OCI-LY3 (cell line): ENCODE measurements at regions not wholly inside any gene's neighbourhood (a gene's known extent, or its start where the extent isn't known, plus 50 kb on each side); places are given as distances from the start of the nearest gene placed in this dataset.
"Not testable (repeated sequence)": the region's sequence is repeated elsewhere in the genome, so short reads cannot be mapped to it uniquely, and the experiment has no call there.

Experiments used
- H2AFZ ChIP-seq: fragments of 200-600, 300-600 bp; shearing (Covaris generic); 2 replicates; pipeline ENCODE4 v1.6.0; 2014; ENCODE audit warnings: antibody characterized with exemption, low read depth, low read length
- H3K27ac ChIP-seq: fragments of 200-600, 300-600 bp; sonication (generic); 2 replicates; pipeline ENCODE4 v1.5.1; 2014; ENCODE audit warnings: mild to moderate bottlenecking, low read length, moderate library complexity, mixed read lengths
- H3K27me3 ChIP-seq: fragments of 200-600, 300-600 bp; sonication (generic); 2 replicates; pipeline ENCODE4 v1.6.1; 2014; ENCODE audit warnings: low read depth, low read length, mixed read lengths
- H3K36me3 ChIP-seq: fragments of 200-600, 300-600 bp; sonication (generic); replicated peaks from 2 replicates; pipeline ENCODE3; 2014; ENCODE audit warnings: low read depth, low read length, mixed read lengths
- H3K4me1 ChIP-seq: fragments of 300-600, 200-600 bp; sonication (generic); 2 replicates; pipeline ENCODE4 v1.6.1; 2014; ENCODE audit warnings: low read length, mixed read lengths
- H3K4me2 ChIP-seq: fragments of 200-600, 300-600 bp; sonication (generic); 2 replicates; pipeline ENCODE4 v1.6.1; 2014; ENCODE audit warnings: low read length, mixed read lengths
- H3K4me3 ChIP-seq: fragments of 300-600, 200-600 bp; sonication (generic); 2 replicates; pipeline ENCODE4 v1.5.1; 2014; ENCODE audit warnings: antibody characterized with exemption, mild to moderate bottlenecking, low read length, moderate library complexity
- H3K79me2 ChIP-seq: fragments of 300-600, 200-600 bp; shearing (Covaris generic); 2 replicates; pipeline ENCODE4 v1.6.1; 2014; ENCODE audit warnings: mild to moderate bottlenecking, low read length, mixed read lengths
- H3K9ac ChIP-seq: fragments of 300-600, 200-600 bp; shearing (Covaris generic); 2 replicates; pipeline ENCODE4 v1.6.0; 2014; ENCODE audit warnings: mild to moderate bottlenecking, low read length, moderate library complexity
- H3K9me3 ChIP-seq: fragments of 200-600, 300-600 bp; shearing (Covaris generic); 2 replicates; pipeline ENCODE4 v1.6.1; 2014; ENCODE audit warnings: low read length, mixed read lengths; ENCODE audit not compliant: insufficient read depth
- H4K20me1 ChIP-seq: fragments of 200-600, 300-600 bp; sonication (generic); 2 replicates; pipeline ENCODE4 v1.6.1; 2016; ENCODE audit warnings: low read length, mixed read lengths; ENCODE audit not compliant: insufficient read depth
- EZH2phosphoT487 ChIP-seq: fragments of 200-600 bp; shearing (Covaris generic); IDR thresholded peaks from 2 replicates; pipeline ENCODE4 v1.6.1; 2018; ENCODE audit warnings: antibody characterized with exemption, mixed run types, low read depth
- TF ChIP-seq, protein P1 (sequence below): fragments of 200-600, 300-600 bp; sonication (generic); IDR thresholded peaks from 2 replicates; pipeline ENCODE4 v1.5.1; 2014; ENCODE audit warnings: antibody characterized with exemption, low read length, low read depth

DNA sequence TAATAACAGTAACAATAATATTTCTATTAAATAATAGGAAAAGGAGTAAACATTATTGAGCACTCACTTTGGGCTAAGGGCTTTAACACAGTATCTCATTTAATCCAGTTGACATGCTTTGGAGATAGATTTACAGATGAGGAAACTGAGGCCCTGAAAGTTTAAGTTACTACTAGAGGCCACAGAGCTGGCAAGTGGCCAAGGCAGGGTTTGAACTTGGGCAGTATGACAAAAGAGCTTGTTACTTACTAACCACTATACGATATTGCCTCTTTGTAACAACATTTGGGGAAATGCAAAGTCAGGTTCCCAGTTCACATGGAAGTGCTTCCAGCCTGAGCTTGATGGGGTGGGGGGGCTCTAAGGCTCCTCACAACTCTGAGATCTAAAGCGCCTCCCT lies 149.1 kb upstream of the LMCD1 start:
- no peak overlapping the region for H2AFZ ChIP-seq
- H3K27me3 ChIP-seq, result no peaks in the 10 kb centered on the region
- H3K36me3 ChIP-seq, result no peaks in the 10 kb centered on the region
- H3K27ac ChIP-seq, result no peak overlapping the region
- no peak overlapping the region for H3K4me3 ChIP-seq
- no peak overlapping the region for H3K4me2 ChIP-seq
- H4K20me1 ChIP-seq, result no peaks in the 10 kb centered on the region
- no peaks in the 10 kb centered on the region for H3K79me2 ChIP-seq
- H3K9ac ChIP-seq, result no peak overlapping the region
- peaks cover 9% of the 10 kb centered on the region for H3K4me1 ChIP-seq
- TF ChIP-seq, protein P1, sequence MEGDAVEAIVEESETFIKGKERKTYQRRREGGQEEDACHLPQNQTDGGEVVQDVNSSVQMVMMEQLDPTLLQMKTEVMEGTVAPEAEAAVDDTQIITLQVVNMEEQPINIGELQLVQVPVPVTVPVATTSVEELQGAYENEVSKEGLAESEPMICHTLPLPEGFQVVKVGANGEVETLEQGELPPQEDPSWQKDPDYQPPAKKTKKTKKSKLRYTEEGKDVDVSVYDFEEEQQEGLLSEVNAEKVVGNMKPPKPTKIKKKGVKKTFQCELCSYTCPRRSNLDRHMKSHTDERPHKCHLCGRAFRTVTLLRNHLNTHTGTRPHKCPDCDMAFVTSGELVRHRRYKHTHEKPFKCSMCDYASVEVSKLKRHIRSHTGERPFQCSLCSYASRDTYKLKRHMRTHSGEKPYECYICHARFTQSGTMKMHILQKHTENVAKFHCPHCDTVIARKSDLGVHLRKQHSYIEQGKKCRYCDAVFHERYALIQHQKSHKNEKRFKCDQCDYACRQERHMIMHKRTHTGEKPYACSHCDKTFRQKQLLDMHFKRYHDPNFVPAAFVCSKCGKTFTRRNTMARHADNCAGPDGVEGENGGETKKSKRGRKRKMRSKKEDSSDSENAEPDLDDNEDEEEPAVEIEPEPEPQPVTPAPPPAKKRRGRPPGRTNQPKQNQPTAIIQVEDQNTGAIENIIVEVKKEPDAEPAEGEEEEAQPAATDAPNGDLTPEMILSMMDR, result no peak
- TF ChIP-seq EZH2phosphoT487, result no peak
- no peaks in the 10 kb centered on the region for H3K9me3 ChIP-seq

DNA sequence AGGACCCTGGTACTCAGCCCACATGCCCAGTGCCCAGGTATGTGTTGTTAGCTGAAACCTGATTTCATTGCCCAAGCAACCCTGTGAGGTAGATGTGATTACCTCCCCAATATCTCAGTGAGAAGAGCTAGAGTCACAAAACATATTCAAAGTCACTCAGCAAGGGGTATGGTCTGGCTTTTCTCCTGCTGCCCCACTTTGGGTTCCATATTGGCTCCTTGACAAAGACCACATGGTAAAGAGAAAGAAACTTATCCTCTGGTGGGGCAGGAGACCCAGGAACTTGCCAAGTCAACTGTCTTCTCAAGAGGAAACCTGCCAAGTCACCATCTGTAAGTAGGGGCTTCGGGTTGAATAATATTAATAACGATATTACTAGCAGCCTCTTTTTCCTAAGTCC lies 148.3 kb upstream of the LMCD1 start:
- Histone ChIP-seq H3K9ac (no peak overlapping the region), H3K4me1 (peaks cover 14% of the 10 kb centered on the region), H3K36me3 (no peaks in the 10 kb centered on the region), H3K4me3 (no peak overlapping the region), H3K9me3 (no peaks in the 10 kb centered on the region), H3K27ac (no peak overlapping the region), H3K27me3 (no peaks in the 10 kb centered on the region), H3K79me2 (no peaks in the 10 kb centered on the region), H3K4me2 (no peak overlapping the region), H4K20me1 (no peaks in the 10 kb centered on the region), H2AFZ (no peak overlapping the region)
- TF ChIP-seq, protein P1, result no peak
- TF ChIP-seq EZH2phosphoT487, result no peak

DNA sequence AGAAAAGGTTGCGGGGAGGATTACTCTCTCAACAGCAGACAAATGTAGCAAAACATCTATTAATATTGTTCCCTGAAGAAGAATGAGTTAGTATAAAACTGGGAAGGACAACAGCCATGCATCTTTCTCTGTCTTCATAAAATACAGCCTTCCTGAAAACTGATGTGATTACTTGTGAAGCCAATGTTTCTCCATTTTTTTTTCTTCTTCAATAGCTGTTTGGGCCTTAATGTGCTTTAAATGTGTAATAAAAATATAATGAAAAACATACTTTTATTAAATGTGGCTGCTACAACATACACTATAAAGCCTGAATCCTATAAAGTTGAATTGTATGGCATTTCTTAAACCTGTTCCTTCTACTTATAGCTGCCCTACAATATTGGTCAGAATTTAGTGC lies 146.3 kb upstream of the LMCD1 start:
- Histone ChIP-seq H3K4me1 (peaks cover 14% of the 10 kb centered on the region), H2AFZ (no peak overlapping the region), H3K4me3 (no peak overlapping the region), H3K9ac (no peak overlapping the region), H4K20me1 (no peaks in the 10 kb centered on the region), H3K79me2 (no peaks in the 10 kb centered on the region), H3K36me3 (no peaks in the 10 kb centered on the region), H3K27me3 (no peaks in the 10 kb centered on the region), H3K4me2 (no peak overlapping the region), H3K27ac (no peak overlapping the region), H3K9me3 (no peaks in the 10 kb centered on the region)
- TF ChIP-seq, protein P1, result no peak
- TF ChIP-seq EZH2phosphoT487, result no peak

DNA sequence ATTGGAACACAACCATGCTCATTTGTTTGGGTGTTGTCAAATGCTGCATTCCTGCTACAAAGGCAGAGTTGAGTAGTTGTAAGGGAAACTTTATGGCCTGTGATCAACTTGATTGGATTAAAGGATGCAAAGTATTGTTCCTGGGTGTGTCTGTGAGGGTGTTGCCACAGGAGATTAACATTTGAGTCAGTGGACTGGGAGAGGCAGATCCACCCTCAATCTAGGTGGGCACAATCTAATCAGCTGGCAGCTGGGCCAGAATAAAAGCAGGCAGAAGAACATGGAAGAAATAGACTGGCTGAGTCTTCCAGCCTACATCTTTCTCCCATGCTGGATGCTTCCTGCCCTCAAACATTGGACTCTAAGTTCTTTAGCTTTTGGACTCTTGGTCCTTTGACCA lies 145.6 kb upstream of the LMCD1 start:
- not testable (repeated sequence) for H3K27ac ChIP-seq, H3K9ac ChIP-seq, H3K4me2 ChIP-seq, H4K20me1 ChIP-seq, H3K36me3 ChIP-seq, H2AFZ ChIP-seq, H3K27me3 ChIP-seq, H3K79me2 ChIP-seq, H3K4me3 ChIP-seq, H3K9me3 ChIP-seq
- peaks cover 14% of the 10 kb centered on the region for H3K4me1 ChIP-seq

DNA sequence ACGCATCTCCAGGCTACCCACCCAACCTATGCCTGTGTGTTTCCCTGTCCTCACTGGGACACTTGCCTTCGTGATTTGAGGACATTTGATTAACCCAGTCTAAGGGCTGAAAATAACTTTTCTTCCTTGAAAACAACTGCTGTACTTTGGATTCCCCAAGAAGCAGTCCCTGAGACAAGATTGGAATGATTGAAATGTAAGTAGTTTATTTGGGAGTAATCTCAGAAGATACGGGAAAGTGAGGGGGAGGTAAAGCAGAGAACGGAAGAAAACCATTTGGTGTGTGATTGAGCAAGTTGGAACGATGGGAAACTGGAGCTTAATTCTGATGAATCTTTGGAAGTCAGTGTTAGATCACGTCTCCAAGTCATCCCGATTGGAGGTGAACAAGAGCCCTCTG lies 143.8 kb upstream of the LMCD1 start:
- Histone ChIP-seq H3K9me3 (no peaks in the 10 kb centered on the region), H3K9ac (no peak overlapping the region; the same call in 1 of the 2 replicates), H2AFZ (peak overlapping the region; percentile 77; the same call in 1 of the 2 replicates)

More for the DNA sequence above, 143.8 kb upstream of the LMCD1 start:
- no peaks in the 10 kb centered on the region for H4K20me1 ChIP-seq
- no peak overlapping the region for H3K4me3 ChIP-seq
- H3K36me3 ChIP-seq, result no peaks in the 10 kb centered on the region
- H3K4me1 ChIP-seq, result peaks cover 14% of the 10 kb centered on the region
- H3K27me3 ChIP-seq, result no peaks in the 10 kb centered on the region
- H3K79me2 ChIP-seq, result no peaks in the 10 kb centered on the region
- TF ChIP-seq, protein P1, result no peak
- no peak for TF ChIP-seq EZH2phosphoT487
- peak overlapping the region; percentile 59 for H3K27ac ChIP-seq
- H3K4me2 ChIP-seq, result peak overlapping the region; percentile 9
